ENCODE measurements at regions not wholly inside any gene's neighbourhood (a gene's known extent, or its start where the extent isn't known, plus 50 kb on each side); places are given as distances from the start of the nearest gene placed in this dataset.
"Not testable (repeated sequence)": the region's sequence is repeated elsewhere in the genome, so short reads cannot be mapped to it uniquely, and the experiment has no call there.

GRCh38 chr5:23136958-23137357 is 283.8 kb upstream of the CDH12 start:
- no peak overlapping the region for H3K4me3 ChIP-seq (ENCODE audit: low read depth, low read length)
- DNase-seq (ENCODE audit: low read depth), result no peak
- no peak for TF ChIP-seq CTCF (IDR thresholded peaks at IDR 0.05; ENCODE audit: control insufficient read depth, extremely low read depth, insufficient read depth)

GRCh38 chr5:23132231-23132630 is 279.1 kb upstream of the CDH12 start:
- no peak for DNase-seq (ENCODE audit: low read depth)
- no peak overlapping the region for H3K4me3 ChIP-seq (ENCODE audit: low read depth, low read length)
- TF ChIP-seq CTCF (IDR thresholded peaks at IDR 0.05; ENCODE audit: control insufficient read depth, extremely low read depth, insufficient read depth), result no peak

GRCh38 chr5:23112237-23112636 is 259.1 kb upstream of the CDH12 start:
- no peak for DNase-seq (ENCODE audit: low read depth)
- TF ChIP-seq CTCF (IDR thresholded peaks at IDR 0.05; ENCODE audit: control insufficient read depth, extremely low read depth, insufficient read depth), result no peak
- H3K4me3 ChIP-seq (ENCODE audit: low read depth, low read length), result no peak overlapping the region

- H3K4me3 ChIP-seq (ENCODE audit: low read depth, low read length), result no peak overlapping the region
- no peak for TF ChIP-seq CTCF (IDR thresholded peaks at IDR 0.05; ENCODE audit: control insufficient read depth, extremely low read depth, insufficient read depth)
- DNase-seq (ENCODE audit: low read depth), result no peak
These were observed 251.9 kb upstream of the CDH12 start for GRCh38 chr5:23105021-23105420.

- no peak for TF ChIP-seq CTCF (IDR thresholded peaks at IDR 0.05; ENCODE audit: control insufficient read depth, extremely low read depth, insufficient read depth)
- DNase-seq (ENCODE audit: low read depth), result no peak
- no peak overlapping the region for H3K4me3 ChIP-seq (ENCODE audit: low read depth, low read length)
These were observed 250.4 kb upstream of the CDH12 start for GRCh38 chr5:23103566-23103965.

GRCh38 chr5:23095418-23095817 is 242.3 kb upstream of the CDH12 start:
- H3K4me3 ChIP-seq (ENCODE audit: low read depth, low read length); DNase-seq (ENCODE audit: low read depth): not testable (repeated sequence)

GRCh38 chr5:23089286-23089685 is 236.1 kb upstream of the CDH12 start:
- H3K4me3 ChIP-seq (ENCODE audit: low read depth, low read length), result no peak overlapping the region

More at GRCh38 chr5:23089286-23089685, 236.1 kb upstream of the CDH12 start:
- TF ChIP-seq CTCF (IDR thresholded peaks at IDR 0.05; ENCODE audit: control insufficient read depth, extremely low read depth, insufficient read depth), result no peak
- DNase-seq (ENCODE audit: low read depth), result no peak

Data from LNCaP clone FGC (cell line).